ENCODE measurements at regions not wholly inside any gene's neighbourhood (a gene's known extent, or its start where the extent isn't known, plus 50 kb on each side); places are given as distances from the start of the nearest gene placed in this dataset.
A peak's percentile ranks its signal among the peaks of the same experiment; 100 is the strongest.

DNA sequence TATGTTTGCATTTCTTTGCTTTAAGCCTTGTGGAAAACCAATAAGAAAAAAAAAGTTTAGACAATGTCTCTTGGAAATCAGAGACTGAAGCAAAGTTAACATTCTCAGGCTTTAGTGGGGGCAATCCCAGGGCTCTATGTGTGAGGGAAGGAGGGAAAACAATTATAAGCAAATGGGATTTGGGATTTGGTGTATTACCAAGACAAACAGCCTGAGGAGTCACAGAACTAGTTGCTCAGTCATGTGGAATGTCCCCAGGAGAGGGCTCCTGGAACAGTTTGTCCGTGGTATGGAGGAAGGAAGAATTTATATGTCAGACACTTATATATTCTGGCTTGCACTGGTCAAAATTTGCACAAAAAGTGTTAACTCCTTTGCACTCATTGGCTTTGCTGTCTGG lies 562.9 kb upstream of the TPK1 start:
- Mint-ChIP-seq H3K4me3 (ENCODE audit: unreplicated experiment) (peak overlapping the region; percentile 41), H3K27ac (ENCODE audit: unreplicated experiment) (peak overlapping the region; percentile 84), H3K36me3 (ENCODE audit: unreplicated experiment) (peaks cover 10% of the 10 kb centered on the region), H3K9me3 (ENCODE audit: unreplicated experiment) (peaks cover 13% of the 10 kb centered on the region), H3K4me1 (ENCODE audit: unreplicated experiment) (peaks cover 50% of the 10 kb centered on the region), H3K27me3 (ENCODE audit: unreplicated experiment) (no peaks in the 10 kb centered on the region)
- DNase-seq (ENCODE audit: extremely low spot score, unreplicated experiment), result no peak
- TF ChIP-seq, protein P1, sequence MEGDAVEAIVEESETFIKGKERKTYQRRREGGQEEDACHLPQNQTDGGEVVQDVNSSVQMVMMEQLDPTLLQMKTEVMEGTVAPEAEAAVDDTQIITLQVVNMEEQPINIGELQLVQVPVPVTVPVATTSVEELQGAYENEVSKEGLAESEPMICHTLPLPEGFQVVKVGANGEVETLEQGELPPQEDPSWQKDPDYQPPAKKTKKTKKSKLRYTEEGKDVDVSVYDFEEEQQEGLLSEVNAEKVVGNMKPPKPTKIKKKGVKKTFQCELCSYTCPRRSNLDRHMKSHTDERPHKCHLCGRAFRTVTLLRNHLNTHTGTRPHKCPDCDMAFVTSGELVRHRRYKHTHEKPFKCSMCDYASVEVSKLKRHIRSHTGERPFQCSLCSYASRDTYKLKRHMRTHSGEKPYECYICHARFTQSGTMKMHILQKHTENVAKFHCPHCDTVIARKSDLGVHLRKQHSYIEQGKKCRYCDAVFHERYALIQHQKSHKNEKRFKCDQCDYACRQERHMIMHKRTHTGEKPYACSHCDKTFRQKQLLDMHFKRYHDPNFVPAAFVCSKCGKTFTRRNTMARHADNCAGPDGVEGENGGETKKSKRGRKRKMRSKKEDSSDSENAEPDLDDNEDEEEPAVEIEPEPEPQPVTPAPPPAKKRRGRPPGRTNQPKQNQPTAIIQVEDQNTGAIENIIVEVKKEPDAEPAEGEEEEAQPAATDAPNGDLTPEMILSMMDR (IDR thresholded peaks at IDR 0.05), result peak; percentile 36

DNA sequence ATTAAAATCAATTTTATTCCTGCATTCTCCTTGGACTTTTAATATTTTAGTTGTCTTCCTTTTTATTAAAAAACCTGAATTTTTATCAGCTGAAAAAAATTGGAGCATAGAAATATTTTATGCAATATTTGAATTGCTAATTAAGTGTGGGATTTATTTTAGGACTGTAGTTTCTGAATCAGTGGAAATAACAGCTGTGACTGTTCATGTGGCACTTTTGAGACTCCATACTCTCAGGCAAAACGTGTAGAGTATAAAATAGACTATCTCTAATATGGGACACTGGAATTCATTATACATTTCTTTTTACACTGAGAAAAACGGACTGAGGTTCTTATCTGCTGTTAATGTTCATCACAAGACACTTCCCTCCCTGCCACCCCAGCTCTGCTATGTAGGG lies 558.3 kb upstream of the TPK1 start:
- Mint-ChIP-seq H3K27ac (ENCODE audit: unreplicated experiment) (peak overlapping the region; percentile 2), H3K4me1 (ENCODE audit: unreplicated experiment) (peaks cover 38% of the 10 kb centered on the region), H3K4me3 (ENCODE audit: unreplicated experiment) (no peak overlapping the region), H3K9me3 (ENCODE audit: unreplicated experiment) (peaks cover 9% of the 10 kb centered on the region), H3K27me3 (ENCODE audit: unreplicated experiment) (no peaks in the 10 kb centered on the region), H3K36me3 (ENCODE audit: unreplicated experiment) (peaks cover 8% of the 10 kb centered on the region)
- no peak for DNase-seq (ENCODE audit: extremely low spot score, unreplicated experiment)
- TF ChIP-seq, protein P1 (IDR thresholded peaks at IDR 0.05), result no peak

DNA sequence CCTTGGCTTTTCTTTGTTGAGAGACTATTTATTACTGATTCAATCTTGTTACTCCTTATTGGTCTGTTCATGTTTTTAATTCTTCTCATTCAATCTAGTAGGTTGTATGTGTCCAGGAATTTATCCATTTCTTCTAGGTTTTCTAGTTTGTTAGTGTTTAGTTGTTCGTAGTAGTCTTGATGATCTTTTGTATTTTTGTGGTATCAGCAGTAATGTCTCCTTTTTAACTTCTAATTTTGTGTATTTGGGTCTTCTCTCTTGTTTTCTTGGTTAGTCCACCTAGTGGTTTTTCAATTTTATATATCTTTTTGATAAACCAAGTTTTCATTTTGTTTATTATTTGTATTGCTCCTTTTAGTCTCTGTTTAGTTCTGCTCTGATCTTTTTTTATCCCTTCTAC lies 546.9 kb upstream of the TPK1 start:
- peaks cover 1% of the 10 kb centered on the region for H3K4me1 Mint-ChIP-seq (ENCODE audit: unreplicated experiment)
- H3K4me3 Mint-ChIP-seq (ENCODE audit: unreplicated experiment), result no peak overlapping the region

DNA sequence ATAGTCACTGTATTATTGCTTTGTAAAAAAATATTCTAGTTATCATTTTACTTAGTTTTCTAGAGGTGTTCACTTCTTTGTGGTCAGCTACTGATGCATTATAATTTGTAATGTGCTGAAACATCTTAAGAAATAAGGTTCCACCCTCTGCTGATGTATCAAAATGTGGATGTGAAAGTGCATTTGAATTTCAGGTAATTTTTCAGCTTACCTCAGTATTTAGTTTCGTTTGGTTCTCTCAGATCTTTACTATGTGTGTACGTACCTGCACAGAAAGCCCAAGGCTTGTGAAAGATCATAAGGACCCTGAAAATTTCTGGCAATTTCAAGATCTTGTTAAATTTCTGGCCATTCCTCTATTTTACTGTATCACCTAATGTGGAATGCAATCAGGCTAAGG lies 542.3 kb upstream of the TPK1 start:
- TF ChIP-seq, protein P1 (IDR thresholded peaks at IDR 0.05), result no peak
- H3K27ac Mint-ChIP-seq (ENCODE audit: unreplicated experiment), result no peak overlapping the region
- no peaks in the 10 kb centered on the region for H3K4me1 Mint-ChIP-seq (ENCODE audit: unreplicated experiment)
- no peak overlapping the region for H3K4me3 Mint-ChIP-seq (ENCODE audit: unreplicated experiment)
- H3K36me3 Mint-ChIP-seq (ENCODE audit: unreplicated experiment), result peaks cover 3% of the 10 kb centered on the region
- no peak for DNase-seq (ENCODE audit: extremely low spot score, unreplicated experiment)
- H3K9me3 Mint-ChIP-seq (ENCODE audit: unreplicated experiment), result peaks cover 22% of the 10 kb centered on the region
- H3K27me3 Mint-ChIP-seq (ENCODE audit: unreplicated experiment), result peaks cover 37% of the 10 kb centered on the region

More for the DNA sequence above, 546.9 kb upstream of the TPK1 start:
- DNase-seq (ENCODE audit: extremely low spot score, unreplicated experiment), result no peak
- H3K36me3 Mint-ChIP-seq (ENCODE audit: unreplicated experiment), result peaks cover 3% of the 10 kb centered on the region
- TF ChIP-seq, protein P1 (IDR thresholded peaks at IDR 0.05), result no peak
- H3K27me3 Mint-ChIP-seq (ENCODE audit: unreplicated experiment), result peaks cover 16% of the 10 kb centered on the region
- no peak overlapping the region for H3K27ac Mint-ChIP-seq (ENCODE audit: unreplicated experiment)
- peaks cover 30% of the 10 kb centered on the region for H3K9me3 Mint-ChIP-seq (ENCODE audit: unreplicated experiment)

DNA sequence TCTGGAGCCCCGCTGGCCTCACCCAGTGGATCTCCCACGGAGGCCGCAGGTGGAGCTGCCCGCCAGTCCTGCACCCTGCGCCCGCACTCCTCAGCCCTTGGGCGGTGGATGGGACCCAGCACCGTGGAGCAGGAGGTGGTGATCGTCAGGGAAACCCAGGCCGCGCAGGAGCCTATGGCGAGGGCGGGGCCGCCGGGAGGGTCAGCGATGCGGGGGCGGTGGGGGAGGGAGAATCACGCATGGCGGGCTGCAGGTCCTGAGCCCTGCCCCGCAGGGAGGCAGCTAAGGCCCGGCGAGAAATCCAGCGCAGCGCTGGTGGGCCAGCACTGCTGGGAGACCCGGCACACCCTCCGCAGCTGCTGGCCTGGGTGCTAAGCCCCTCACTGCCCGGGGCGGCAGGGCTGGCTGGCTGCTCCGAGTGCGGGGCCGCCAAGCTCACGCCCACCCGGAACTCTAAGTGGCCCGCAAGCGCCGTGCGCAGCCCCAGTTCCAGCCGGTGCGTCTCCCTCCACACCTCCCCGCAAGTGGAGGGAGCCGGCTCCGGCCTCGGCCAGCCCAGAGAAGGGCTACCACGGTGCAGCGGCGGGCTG lies 524.8 kb upstream of the TPK1 start:
- H3K4me1 Mint-ChIP-seq (ENCODE audit: unreplicated experiment), result no peaks in the 10 kb centered on the region
- TF ChIP-seq, protein P1 (IDR thresholded peaks at IDR 0.05), result no peak
- no peak overlapping the region for H3K4me3 Mint-ChIP-seq (ENCODE audit: unreplicated experiment)
- H3K27ac Mint-ChIP-seq (ENCODE audit: unreplicated experiment), result no peak overlapping the region
- peaks cover 12% of the 10 kb centered on the region for H3K9me3 Mint-ChIP-seq (ENCODE audit: unreplicated experiment)
- H3K27me3 Mint-ChIP-seq (ENCODE audit: unreplicated experiment), result peaks cover 6% of the 10 kb centered on the region
- H3K36me3 Mint-ChIP-seq (ENCODE audit: unreplicated experiment), result no peaks in the 10 kb centered on the region
- DNase-seq (ENCODE audit: extremely low spot score, unreplicated experiment), result no peak

All from osteocyte (in vitro differentiated cells).